ENCODE measurements at regions not wholly inside any gene's neighbourhood (a gene's known extent, or its start where the extent isn't known, plus 50 kb on each side); places are given as distances from the start of the nearest gene placed in this dataset.

- DNase-seq: no peak
These were observed 913.9 kb upstream of the NR2F2 start for GRCh38 chr15:95416576-95416975.

- no peak for DNase-seq
These were observed 912.7 kb upstream of the NR2F2 start for GRCh38 chr15:95417761-95418160.

- DNase-seq: no peak
These were observed 908.2 kb upstream of the NR2F2 start for GRCh38 chr15:95422255-95422654.

- DNase-seq: no peak
These were observed 904.6 kb upstream of the NR2F2 start for GRCh38 chr15:95425859-95426258.

GRCh38 chr15:95429345-95429744 lies 901.2 kb upstream of the NR2F2 start:
- no peak for DNase-seq

GRCh38 chr15:95431518-95431917 lies 899.0 kb upstream of the NR2F2 start:
- no peak for DNase-seq

- DNase-seq: no peak
These were observed 897.6 kb upstream of the NR2F2 start for GRCh38 chr15:95432878-95433405.

GRCh38 chr15:95439922-95440376 lies 890.6 kb upstream of the NR2F2 start:
- DNase-seq: no peak

- DNase-seq: no peak
These were observed 889.8 kb upstream of the NR2F2 start for GRCh38 chr15:95440712-95441111.

GRCh38 chr15:95442107-95442719 lies 888.3 kb upstream of the NR2F2 start:
- no peak for DNase-seq

GRCh38 chr15:95444860-95445259 lies 885.6 kb upstream of the NR2F2 start:
- no peak for DNase-seq

- peak; percentile 2 to 56 for DNase-seq
These were observed 883.6 kb upstream of the NR2F2 start for GRCh38 chr15:95446854-95447253.

GRCh38 chr15:95447486-95447885 lies 883.0 kb upstream of the NR2F2 start:
- no peak for DNase-seq

GRCh38 chr15:95448531-95449229 lies 881.8 kb upstream of the NR2F2 start:
- no peak for DNase-seq

- DNase-seq: no peak
These were observed 881.3 kb upstream of the NR2F2 start for GRCh38 chr15:95449230-95449628.

- no peak for DNase-seq
These were observed 880.1 kb upstream of the NR2F2 start for GRCh38 chr15:95450413-95450812.

GRCh38 chr15:95451938-95452337 lies 878.6 kb upstream of the NR2F2 start:
- no peak for DNase-seq

GRCh38 chr15:95454403-95455262 lies 875.9 kb upstream of the NR2F2 start:
- DNase-seq: no peak

- DNase-seq: no peak
These were observed 873.0 kb upstream of the NR2F2 start for GRCh38 chr15:95457520-95457919.

GRCh38 chr15:95458721-95459120 lies 871.8 kb upstream of the NR2F2 start:
- no peak for DNase-seq

GRCh38 chr15:95459273-95459672 lies 871.2 kb upstream of the NR2F2 start:
- DNase-seq: no peak

GRCh38 chr15:95464509-95464908 lies 866.0 kb upstream of the NR2F2 start:
- no peak for DNase-seq

GRCh38 chr15:95468820-95469219 lies 861.7 kb upstream of the NR2F2 start:
- no peak for DNase-seq
